Gastrocnemius medialis (tissue), 4 donors: ENCODE measurements at regions not wholly inside any gene's neighbourhood (a gene's known extent, or its start where the extent isn't known, plus 50 kb on each side); places are given as distances from the start of the nearest gene placed in this dataset.

Experiments
- POLR2A ChIP-seq, 2 donors: fragments of 450-650 bp; IDR thresholded peaks; one replicate each; pipeline ENCODE4 v1.6.1; 2017; ENCODE audit warnings: antibody characterized with exemption in 2 of 2, mild to moderate bottlenecking in 2 of 2, moderate library complexity in 2 of 2
- TF ChIP-seq, protein P1 (sequence below), 5 experiments: fragments of 450-650 bp in 3 of 5; fragments of 200-600 bp in 2 of 5; sonication (generic) in 2 of 5; IDR thresholded peaks in 4 of 5; conservative IDR thresholded peaks in 1 of 5; 1 replicate in 4 of 5; 2 replicates in 1 of 5; pipeline ENCODE4 v1.5.1; 2016 to 2019; ENCODE audit warnings: antibody characterized with exemption in 5 of 5, mild to moderate bottlenecking in 3 of 5, moderate library complexity in 3 of 5

GRCh38 chr16:62638324-62638911 lies 602.2 kb upstream of the CDH8 start:
- TF ChIP-seq, protein P1, sequence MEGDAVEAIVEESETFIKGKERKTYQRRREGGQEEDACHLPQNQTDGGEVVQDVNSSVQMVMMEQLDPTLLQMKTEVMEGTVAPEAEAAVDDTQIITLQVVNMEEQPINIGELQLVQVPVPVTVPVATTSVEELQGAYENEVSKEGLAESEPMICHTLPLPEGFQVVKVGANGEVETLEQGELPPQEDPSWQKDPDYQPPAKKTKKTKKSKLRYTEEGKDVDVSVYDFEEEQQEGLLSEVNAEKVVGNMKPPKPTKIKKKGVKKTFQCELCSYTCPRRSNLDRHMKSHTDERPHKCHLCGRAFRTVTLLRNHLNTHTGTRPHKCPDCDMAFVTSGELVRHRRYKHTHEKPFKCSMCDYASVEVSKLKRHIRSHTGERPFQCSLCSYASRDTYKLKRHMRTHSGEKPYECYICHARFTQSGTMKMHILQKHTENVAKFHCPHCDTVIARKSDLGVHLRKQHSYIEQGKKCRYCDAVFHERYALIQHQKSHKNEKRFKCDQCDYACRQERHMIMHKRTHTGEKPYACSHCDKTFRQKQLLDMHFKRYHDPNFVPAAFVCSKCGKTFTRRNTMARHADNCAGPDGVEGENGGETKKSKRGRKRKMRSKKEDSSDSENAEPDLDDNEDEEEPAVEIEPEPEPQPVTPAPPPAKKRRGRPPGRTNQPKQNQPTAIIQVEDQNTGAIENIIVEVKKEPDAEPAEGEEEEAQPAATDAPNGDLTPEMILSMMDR (IDR thresholded peaks at IDR 0.05 in 4 of 5, conservative IDR thresholded peaks at IDR 0.05 in 1 of 5), result no peak
- no peak for TF ChIP-seq POLR2A (IDR thresholded peaks at IDR 0.05)
